ENCODE measurements at regions not wholly inside any gene's neighbourhood (a gene's known extent, or its start where the extent isn't known, plus 50 kb on each side); places are given as distances from the start of the nearest gene placed in this dataset.

GRCh38 chr7:84538268-84538667 is 343.7 kb upstream of the SEMA3A start:
- Histone ChIP-seq H3K4me1 (ENCODE audit: insufficient read depth) (peaks cover 5% of the 10 kb centered on the region; the same call in 1 of the 2 replicates), H3K79me2 (replicated peaks; ENCODE audit: insufficient read depth) (no peaks in the 10 kb centered on the region), H3K4me2 (no peak overlapping the region), H3K4me3 (no peak overlapping the region), H3F3A (replicated peaks; ENCODE audit: low read depth) (no peaks in the 10 kb centered on the region), H3K9me2 (ENCODE audit: insufficient read depth) (no peaks in the 10 kb centered on the region), H3K36me3 (ENCODE audit: insufficient read depth) (no peaks in the 10 kb centered on the region), H2AFZ (peak overlapping the region; percentile 81; the same call in 1 of the 2 replicates), H3K27me3 (ENCODE audit: insufficient read depth) (no peaks in the 10 kb centered on the region), H4K20me1 (replicated peaks; ENCODE audit: insufficient read depth) (no peaks in the 10 kb centered on the region), H3K27ac (ENCODE audit: low read depth) (no peak overlapping the region)
- ATAC-seq (no peak), DNase-seq (ENCODE audit: low spot score) (no peak)
- Mint-ChIP-seq H3K4me1 (peaks cover 5% of the 10 kb centered on the region), H3K27ac (0 out of 2 replicates have a peak overlapping the region, but pooled peaks have one; percentile 38), H3K9me3 (no peaks in the 10 kb centered on the region), H3K27me3 (ENCODE audit: insufficient read depth, low read depth, poor library complexity) (no peaks in the 10 kb centered on the region), H3K4me3 (no peak overlapping the region), H3K36me3 (ENCODE audit: low read depth) (no peaks in the 10 kb centered on the region)
- no peak for TF ChIP-seq ZNF114 (CRISPR knock-in tag; IDR thresholded peaks at IDR 0.05)
- TF ChIP-seq CTCF (conservative IDR thresholded peaks at IDR 0.05; ENCODE audit: low read depth in 2 of 2), result no peak
- no peak for TF ChIP-seq ZNF462 (CRISPR knock-in tag; IDR thresholded peaks at IDR 0.05)
- TF ChIP-seq ETS1 (IDR thresholded peaks at IDR 0.05), result no peak
- no peak for TF ChIP-seq STAT1 (IDR thresholded peaks at IDR 0.05; ENCODE audit: unreplicated experiment)
- TF ChIP-seq CREB1 (CRISPR knock-in tag; IDR thresholded peaks at IDR 0.05; ENCODE audit: low read depth), result no peak
- no peak for TF ChIP-seq JUNB (IDR thresholded peaks at IDR 0.05; ENCODE audit: unreplicated experiment)
- no peak for TF ChIP-seq EZH2 (IDR thresholded peaks at IDR 0.05; ENCODE audit: low read depth, unreplicated experiment)
- TF ChIP-seq REST (IDR thresholded peaks at IDR 0.05; ENCODE audit: unreplicated experiment), result no peak
- no peak for TF ChIP-seq EZH2phosphoT487 (IDR thresholded peaks at IDR 0.05; ENCODE audit: unreplicated experiment)
- no peak for TF ChIP-seq POLR2AphosphoS5 (IDR thresholded peaks at IDR 0.05; ENCODE audit: low read depth)
- TF ChIP-seq ZNF331 (CRISPR knock-in tag; IDR thresholded peaks at IDR 0.05; ENCODE audit: low read depth), result no peak
- TF ChIP-seq NANOG (IDR thresholded peaks at IDR 0.05; ENCODE audit: borderline replicate concordance), result no peak

Data from GM23338 (cell line).